ENCODE measurements at regions not wholly inside any gene's neighbourhood (a gene's known extent, or its start where the extent isn't known, plus 50 kb on each side); places are given as distances from the start of the nearest gene placed in this dataset.

- H4K20me1 ChIP-seq (ENCODE audit: insufficient read depth), result no peaks in the 10 kb centered on the region
- no peak overlapping the region for H3K4me3 ChIP-seq (ENCODE audit: low read depth in 2 of 2, low read length in 1 of 2)
- H3F3A ChIP-seq (replicated peaks; ENCODE audit: insufficient read depth), result no peaks in the 10 kb centered on the region
- CTCF ChIA-PET, result no interaction called here
- no peaks in the 10 kb centered on the region for H3K27me3 ChIP-seq (ENCODE audit: insufficient read depth)
- H2AFZ ChIP-seq (ENCODE audit: low read depth), result no peak overlapping the region
- TF ChIP-seq RCOR1 (IDR thresholded peaks at IDR 0.05; ENCODE audit: low read length), result no peak
- TF ChIP-seq TEAD4 (IDR thresholded peaks at IDR 0.05; ENCODE audit: borderline replicate concordance, insufficient read depth), result no peak
- TF ChIP-seq REST (IDR thresholded peaks at IDR 0.05; ENCODE audit: low read depth, low read length), result no peak
- no peak for TF ChIP-seq ELF1 (IDR thresholded peaks at IDR 0.05)
- TF ChIP-seq RXRA (IDR thresholded peaks at IDR 0.05; ENCODE audit: borderline replicate concordance, low read depth), result no peak
- no peak for TF ChIP-seq TCF12 (IDR thresholded peaks at IDR 0.05)
- TF ChIP-seq SIN3A (IDR thresholded peaks at IDR 0.05; ENCODE audit: borderline replicate concordance, low read depth, low read length), result no peak
- TF ChIP-seq IRF3 (IDR thresholded peaks at IDR 0.05; ENCODE audit: low read depth, low read length), result no peak
- no peak for TF ChIP-seq MEF2A (IDR thresholded peaks at IDR 0.05; ENCODE audit: borderline replicate concordance, low read depth)
- TF ChIP-seq CHD2 (IDR thresholded peaks at IDR 0.05; ENCODE audit: low read length, partially characterized antibody), result no peak
- TF ChIP-seq RFX5 (IDR thresholded peaks at IDR 0.05; ENCODE audit: low read length), result no peak
- TF ChIP-seq YY1 (IDR thresholded peaks at IDR 0.05; ENCODE audit: low read depth), result no peak
- TF ChIP-seq NFIC (IDR thresholded peaks at IDR 0.05; ENCODE audit: borderline replicate concordance), result no peak
- TF ChIP-seq GABPA (IDR thresholded peaks at IDR 0.05; ENCODE audit: low read depth), result no peak
- no peak for DNase-seq
- no peaks in the 10 kb centered on the region for H3K36me3 ChIP-seq (replicated peaks in 1 of 2; ENCODE audit: control insufficient read depth in 1 of 2, insufficient read depth in 2 of 2, low read length in 1 of 2)
- H3K79me2 ChIP-seq (ENCODE audit: insufficient read depth), result no peaks in the 10 kb centered on the region
- no peak overlapping the region for H3K9ac ChIP-seq
- no peak overlapping the region for H3K27ac ChIP-seq (ENCODE audit: low read depth in 2 of 2, low read length in 1 of 2)
- POLR2A ChIA-PET, result no interaction called here
- no peaks in the 10 kb centered on the region for H3K9me3 ChIP-seq
- H3K9me2 ChIP-seq, result no peaks in the 10 kb centered on the region
- no peak overlapping the region for H3K4me2 ChIP-seq
- H3K4me1 ChIP-seq (ENCODE audit: control insufficient read depth in 1 of 2, insufficient read depth in 2 of 2, low read depth in 1 of 2, low read length in 1 of 2), result peaks cover 0 to 11% of the 10 kb centered on the region in 2 experiments; a peak in 2 of 4 replicates
These were observed 575.0 kb downstream of the DIAPH3 start for GRCh38 chr13:59588717-59589067.

GRCh38 chr13:59601993-59602392, 561.7 kb downstream of the DIAPH3 start:
- peaks cover 3% of the 10 kb centered on the region; the same call in 1 of the 2 replicates for H3K9me3 ChIP-seq
- no peak overlapping the region for H3K4me2 ChIP-seq
- H3K27ac ChIP-seq (ENCODE audit: low read depth in 2 of 2, low read length in 1 of 2), result no peak overlapping the region
- DNase-seq, result no peak
- no peaks in the 10 kb centered on the region for H3K9me2 ChIP-seq
- H3K27me3 ChIP-seq (ENCODE audit: insufficient read depth), result no peaks in the 10 kb centered on the region
- POLR2A ChIA-PET, result no interaction called here
- no peaks in the 10 kb centered on the region for H4K20me1 ChIP-seq (ENCODE audit: insufficient read depth)
- no peaks in the 10 kb centered on the region for H3F3A ChIP-seq (replicated peaks; ENCODE audit: insufficient read depth)
- no peak overlapping the region for H3K4me3 ChIP-seq (ENCODE audit: low read depth in 2 of 2, low read length in 1 of 2)
- no peaks in the 10 kb centered on the region for H3K36me3 ChIP-seq (replicated peaks in 1 of 2; ENCODE audit: control insufficient read depth in 1 of 2, insufficient read depth in 2 of 2, low read length in 1 of 2)
- no peak overlapping the region for H2AFZ ChIP-seq (ENCODE audit: low read depth)
- H3K79me2 ChIP-seq (ENCODE audit: insufficient read depth), result no peaks in the 10 kb centered on the region
- H3K4me1 ChIP-seq (ENCODE audit: control insufficient read depth in 1 of 2, insufficient read depth in 2 of 2, low read depth in 1 of 2, low read length in 1 of 2), result no peaks in the 10 kb centered on the region
- H3K9ac ChIP-seq, result no peak overlapping the region
- CTCF ChIA-PET, result no interaction called here
- TF ChIP-seq TEAD4 (IDR thresholded peaks at IDR 0.05; ENCODE audit: borderline replicate concordance, insufficient read depth), result no peak
- TF ChIP-seq USF2 (IDR thresholded peaks at IDR 0.05; ENCODE audit: borderline replicate concordance, low read depth, low read length), result no peak
- TF ChIP-seq EP300 (IDR thresholded peaks at IDR 0.05; ENCODE audit: borderline replicate concordance in 1 of 2, low read depth in 1 of 2, low read length in 1 of 2), result no peak
- TF ChIP-seq USF1 (IDR thresholded peaks at IDR 0.05; ENCODE audit: borderline replicate concordance, low read depth), result no peak
- no peak for TF ChIP-seq MAX (IDR thresholded peaks at IDR 0.05; ENCODE audit: low read depth)
- TF ChIP-seq REST (IDR thresholded peaks at IDR 0.05; ENCODE audit: low read depth, low read length), result no peak
- TF ChIP-seq TCF12 (IDR thresholded peaks at IDR 0.05), result no peak
